HTR-8/SVneo (cell line): ENCODE measurements at regions not wholly inside any gene's neighbourhood (a gene's known extent, or its start where the extent isn't known, plus 50 kb on each side); places are given as distances from the start of the nearest gene placed in this dataset.

Experiments used
- DNase-seq: peaks from one replicate; pipeline ENCODE4 v3.0.0; 2011; ENCODE audit warnings: low spot score, mixed read lengths; ENCODE audit not compliant: insufficient read length
- FAIRE-seq: peaks from 2 replicates; lab custom pipeline; 2011; peaks lifted over from hg19 to GRCh38; lab: Jason Lieb, UNC

- FAIRE-seq: no peak
- DNase-seq: no peak
Measured at GRCh38 chr18:26745288-26746181, 120.0 kb downstream of the AQP4 start.

- FAIRE-seq (no peak), DNase-seq (no peak)
Measured at GRCh38 chr18:26741758-26742157, 123.7 kb downstream of the AQP4 start.

GRCh38 chr18:26741048-26741447, 124.5 kb downstream of the AQP4 start:
- no peak for FAIRE-seq
- no peak for DNase-seq

DNA sequence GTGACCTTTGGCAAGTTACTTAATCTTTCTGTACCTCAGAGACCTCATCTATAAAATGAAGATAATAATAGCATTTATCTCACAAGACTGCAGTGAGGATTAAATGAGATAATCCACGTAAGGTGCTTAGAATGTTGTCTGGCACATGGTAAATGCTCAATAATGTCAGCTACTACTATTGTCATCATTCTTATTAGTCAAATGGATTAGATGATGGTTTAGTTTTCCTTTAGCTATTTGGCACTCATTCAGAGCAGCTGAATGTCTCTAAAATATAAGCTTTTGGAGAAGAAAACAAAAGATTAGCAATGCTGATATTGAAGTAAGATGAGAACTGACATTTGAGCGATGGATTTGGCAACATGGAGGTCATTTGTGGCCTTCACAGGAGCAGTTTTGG, 125.1 kb downstream of the AQP4 start:
- FAIRE-seq: no peak

DNA sequence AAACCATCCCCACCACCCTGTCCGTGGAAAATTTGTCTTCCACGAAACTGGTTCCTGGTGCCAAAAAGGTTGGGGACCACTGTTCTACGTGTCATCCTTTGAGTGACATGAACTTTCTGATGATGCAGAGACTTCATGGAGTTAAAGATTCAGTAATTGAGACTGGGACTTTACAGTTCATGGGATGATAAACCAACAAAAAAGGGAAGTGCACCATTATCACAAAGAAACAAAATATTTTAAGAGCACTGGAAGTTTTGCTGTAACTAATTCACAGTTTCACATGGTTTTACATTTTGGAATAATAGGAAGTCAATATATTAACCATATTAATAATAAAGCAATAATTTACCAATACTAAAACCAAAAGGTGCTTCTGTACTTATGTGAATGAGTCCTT, 126.8 kb downstream of the AQP4 start:
- DNase-seq (no peak), FAIRE-seq (no peak)

More for the DNA sequence above, 125.1 kb downstream of the AQP4 start:
- no peak for DNase-seq

- FAIRE-seq (no peak), DNase-seq (no peak)
Measured at GRCh38 chr18:26736301-26736700, 129.2 kb downstream of the AQP4 start.

- DNase-seq (no peak), FAIRE-seq (no peak)
Measured at GRCh38 chr18:26734760-26735159, 130.7 kb downstream of the AQP4 start.

DNA sequence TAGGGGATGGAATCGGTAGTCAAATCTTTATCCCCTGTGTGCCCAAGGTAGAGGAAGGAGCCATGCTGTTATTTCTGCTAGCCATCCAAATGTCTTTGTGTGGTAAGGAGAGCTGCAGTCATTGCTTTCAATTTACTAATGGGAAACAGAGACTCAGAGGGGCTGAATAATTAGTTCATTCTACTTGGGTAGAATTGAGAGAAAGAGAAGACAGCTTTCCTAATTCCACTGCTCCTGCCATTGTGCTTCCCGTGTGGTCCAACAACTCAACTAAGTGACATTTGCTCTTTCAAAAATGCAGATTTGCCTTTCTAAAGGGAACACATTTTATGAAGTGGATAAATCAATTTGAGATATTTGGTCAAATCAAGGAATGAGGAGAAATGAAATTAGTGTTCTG, 136.1 kb downstream of the AQP4 start:
- DNase-seq (no peak), FAIRE-seq (no peak)

DNA sequence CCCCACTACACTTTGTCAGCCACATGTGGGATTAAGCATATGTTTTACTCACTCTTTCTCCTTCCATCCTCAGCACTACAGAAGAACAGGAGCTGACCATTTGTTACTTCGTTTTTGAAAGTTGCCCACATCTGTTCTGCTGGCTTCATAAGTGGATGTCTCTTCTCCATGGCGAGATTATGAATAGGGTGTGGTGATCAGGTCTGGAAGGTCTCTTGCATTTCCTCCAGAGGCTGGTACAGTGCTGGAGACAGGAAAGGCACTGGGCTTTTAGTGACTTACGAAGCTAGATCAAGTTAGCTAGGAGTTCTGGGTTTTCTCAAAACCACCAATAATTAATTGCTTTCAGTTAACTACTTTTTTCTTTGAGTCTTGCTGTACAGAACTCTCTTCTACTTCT, 136.5 kb downstream of the AQP4 start:
- FAIRE-seq (no peak), DNase-seq (no peak)

GRCh38 chr18:26723981-26724380, 141.5 kb downstream of the AQP4 start:
- DNase-seq (no peak), FAIRE-seq (no peak)

DNA sequence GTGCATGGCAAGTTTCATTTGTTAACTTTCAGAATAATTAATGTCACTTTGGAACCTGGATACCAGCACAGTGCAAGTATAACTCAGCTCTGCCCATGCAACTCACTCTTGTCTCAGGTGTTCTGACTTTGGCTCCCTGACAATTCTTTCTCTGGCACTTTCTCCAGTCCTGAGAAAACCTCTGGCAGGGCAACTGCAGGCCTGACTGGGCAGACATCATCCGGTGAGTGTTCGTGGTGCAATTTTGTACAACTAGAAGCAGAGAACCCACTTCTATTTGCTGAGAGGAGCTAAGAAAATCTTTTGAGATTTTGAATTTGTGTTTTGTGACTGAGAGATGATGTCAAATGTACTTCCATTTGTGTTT, 143.0 kb downstream of the AQP4 start:
- FAIRE-seq (no peak), DNase-seq (no peak)

GRCh38 chr18:26721854-26722564, 143.5 kb downstream of the AQP4 start:
- DNase-seq: no peak
- FAIRE-seq: no peak

DNA sequence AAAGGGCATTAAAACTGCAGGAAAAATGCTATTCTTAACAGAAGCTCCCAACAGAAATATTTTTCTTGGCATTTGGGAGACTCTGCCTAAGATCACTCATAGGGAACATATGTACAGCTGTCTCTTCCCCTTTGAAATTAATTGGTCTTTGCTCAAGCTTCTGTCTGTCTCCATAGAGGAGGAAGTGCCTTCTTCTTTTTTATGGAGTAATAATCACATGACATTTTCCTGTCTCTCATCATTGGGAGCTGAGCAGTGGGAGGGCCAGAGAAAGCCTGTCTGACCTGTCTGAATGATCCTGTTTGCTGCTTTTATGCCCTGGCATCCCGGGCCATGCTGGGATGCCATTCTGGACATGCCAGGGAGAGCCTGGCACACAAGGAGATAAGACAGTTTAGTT, 145.6 kb downstream of the AQP4 start:
- FAIRE-seq: no peak
- no peak for DNase-seq

DNA sequence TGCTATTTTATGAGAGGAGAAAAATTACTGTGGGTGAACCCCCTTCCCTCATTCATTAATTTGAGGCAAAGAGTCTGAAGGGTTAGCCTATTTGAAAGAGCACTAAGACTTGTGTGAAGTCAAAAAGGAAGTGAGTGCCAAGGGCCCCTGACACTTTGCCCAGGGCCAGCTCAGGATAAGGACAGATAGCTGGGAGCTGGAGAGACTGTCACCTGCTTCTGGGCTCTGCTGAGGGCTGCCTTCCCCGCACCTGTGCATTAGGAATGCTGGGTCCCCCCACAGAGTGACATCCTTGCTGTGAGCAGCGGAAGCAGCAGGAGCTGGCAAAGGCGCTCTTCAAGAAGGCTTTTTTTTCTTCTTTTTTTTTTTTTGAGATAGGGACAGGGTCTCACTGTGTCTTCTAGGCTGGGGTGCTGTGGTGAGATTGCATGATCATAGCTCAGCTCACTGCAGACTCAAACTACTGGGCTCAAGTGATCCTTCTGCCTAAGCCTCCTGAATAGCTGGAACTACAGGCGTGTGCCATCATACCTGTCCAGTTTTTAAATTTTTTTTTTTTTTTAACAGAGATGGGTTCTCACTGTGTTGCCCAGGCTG, 148.3 kb downstream of the AQP4 start:
- DNase-seq (no peak), FAIRE-seq (no peak)

DNA sequence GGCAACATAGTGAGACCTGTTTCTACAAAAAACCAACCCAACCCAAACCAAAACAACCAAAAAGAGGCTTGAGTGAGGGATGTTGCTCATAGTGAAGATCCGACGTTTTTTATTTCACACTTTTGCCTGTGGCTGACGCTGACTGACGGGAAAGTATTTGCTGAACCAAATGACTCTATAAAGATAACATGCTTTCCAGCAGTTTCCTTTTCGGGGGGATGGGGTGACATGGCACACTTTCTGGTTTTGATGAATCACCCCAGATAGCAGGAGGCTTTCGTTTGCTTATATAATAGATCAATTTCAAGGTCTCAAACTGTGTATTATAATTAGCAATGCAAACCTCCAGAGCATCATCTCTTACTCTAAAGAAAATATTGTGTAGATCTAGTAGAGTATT, 150.8 kb downstream of the AQP4 start:
- DNase-seq (no peak), FAIRE-seq (no peak)

- FAIRE-seq (no peak), DNase-seq (no peak)
Measured at GRCh38 chr18:26711756-26712155, 153.8 kb downstream of the AQP4 start.

DNA sequence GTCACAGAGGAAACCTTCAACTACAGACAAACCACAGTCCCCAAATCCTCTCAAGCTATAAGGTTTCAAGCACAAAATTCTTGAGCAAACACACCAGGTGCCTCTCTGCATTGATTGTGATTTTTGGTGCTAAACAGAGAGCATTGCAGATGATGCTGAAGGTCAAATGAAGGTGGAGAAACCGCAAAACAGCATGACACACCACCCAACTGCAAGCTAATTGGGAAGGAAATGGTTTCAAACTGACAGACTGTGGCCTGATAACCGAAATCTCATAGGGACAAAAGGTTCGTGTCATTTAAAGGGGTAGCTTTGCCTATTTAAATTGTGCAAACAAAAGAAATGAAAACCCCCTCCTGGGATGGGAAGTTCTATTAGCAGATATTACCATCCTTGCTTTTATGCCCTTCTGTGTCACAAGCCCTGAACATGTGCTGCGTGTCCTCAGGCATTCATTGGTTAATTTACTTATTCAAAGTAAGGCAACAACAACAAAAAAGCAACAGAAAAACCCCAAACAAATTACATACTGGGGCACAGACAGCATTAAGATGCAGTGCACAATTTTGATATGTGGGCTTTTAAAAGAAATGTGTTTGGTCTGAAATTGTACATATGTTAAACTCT, 154.9 kb downstream of the AQP4 start:
- no peak for FAIRE-seq

GRCh38 chr18:26709897-26710296, 155.6 kb downstream of the AQP4 start:
- DNase-seq (no peak), FAIRE-seq (no peak)

More for the DNA sequence above, 154.9 kb downstream of the AQP4 start:
- DNase-seq: no peak

- no peak for DNase-seq
- FAIRE-seq: no peak
Measured at GRCh38 chr18:26708806-26709716, 156.4 kb downstream of the AQP4 start.

GRCh38 chr18:26706911-26707351, 158.6 kb downstream of the AQP4 start:
- no peak for DNase-seq

More at GRCh38 chr18:26706911-26707351, 158.6 kb downstream of the AQP4 start:
- FAIRE-seq: no peak
